RWPE2 (cell line): ENCODE measurements at regions not wholly inside any gene's neighbourhood (a gene's known extent, or its start where the extent isn't known, plus 50 kb on each side); places are given as distances from the start of the nearest gene placed in this dataset.
"Not testable (repeated sequence)": the region's sequence is repeated elsewhere in the genome, so short reads cannot be mapped to it uniquely, and the experiment has no call there.

Experiments
- ATAC-seq: fragments of 200-7000 bp; cut with Tn5 transposase; 3 replicates; pipeline ENCODE4 v1.9.1; 2021; ENCODE audit warnings: low read depth
- DNase-seq: peaks from one replicate; pipeline ENCODE4 v3.0.0-alpha.2; 2020; ENCODE audit warnings: low spot score
- H3K27ac ChIP-seq: fragments of 450-650 bp; 2 replicates; pipeline ENCODE4 v1.5.1; 2017; ENCODE audit warnings: mild to moderate bottlenecking; ENCODE audit not compliant: poor library complexity, severe bottlenecking
- H3K27me3 ChIP-seq: fragments of 250-450 bp; sonication (Bioruptor Pico); 2 replicates; pipeline ENCODE4 v1.5.1; 2021; ENCODE audit warnings: mild to moderate bottlenecking, moderate library complexity; ENCODE audit not compliant: insufficient read depth, poor library complexity, severe bottlenecking
- H3K36me3 ChIP-seq: fragments of 250-450 bp; sonication (Bioruptor Pico); 2 replicates; pipeline ENCODE4 v1.5.1; 2020; ENCODE audit warnings: low read depth, mild to moderate bottlenecking, moderate library complexity
- H3K4me1 ChIP-seq: fragments of 250-450 bp; sonication (Bioruptor Pico); 2 replicates; pipeline ENCODE4 v1.5.1; 2021; ENCODE audit warnings: mild to moderate bottlenecking, moderate library complexity; ENCODE audit not compliant: insufficient read depth, poor library complexity, severe bottlenecking
- H3K4me3 ChIP-seq: fragments of 250-450 bp; sonication (Bioruptor Pico); 2 replicates; pipeline ENCODE4 v1.5.1; 2021; ENCODE audit warnings: mild to moderate bottlenecking, moderate library complexity; ENCODE audit not compliant: severe bottlenecking
- H3K9me3 ChIP-seq: fragments of 250-450 bp; sonication (Bioruptor Pico); 2 replicates; pipeline ENCODE4 v1.5.1; 2021; ENCODE audit warnings: mild to moderate bottlenecking, moderate library complexity; ENCODE audit not compliant: severe bottlenecking

- not testable (repeated sequence) for H3K27me3 ChIP-seq, DNase-seq, H3K4me3 ChIP-seq, ATAC-seq, H3K36me3 ChIP-seq, H3K9me3 ChIP-seq, H3K4me1 ChIP-seq, H3K27ac ChIP-seq
These were observed 351.8 kb downstream of the CDY1 start for GRCh38 chrY:25973746-25974145.

- not testable (repeated sequence) for H3K9me3 ChIP-seq
- peak; percentile 73; the same call in 2 of the 3 replicates for ATAC-seq
These were observed 365.8 kb downstream of the CDY1 start for GRCh38 chrY:25987720-25988119.

GRCh38 chrY:25999848-26000247 lies 377.9 kb downstream of the CDY1 start:
- not testable (repeated sequence) for H3K27ac ChIP-seq, DNase-seq, H3K4me1 ChIP-seq, H3K27me3 ChIP-seq, ATAC-seq, H3K36me3 ChIP-seq, H3K4me3 ChIP-seq, H3K9me3 ChIP-seq

More at GRCh38 chrY:25987720-25988119, 365.8 kb downstream of the CDY1 start:
- H3K4me3 ChIP-seq, DNase-seq, H3K27ac ChIP-seq, H3K27me3 ChIP-seq, H3K4me1 ChIP-seq, H3K36me3 ChIP-seq: not testable (repeated sequence)

- H3K27ac ChIP-seq, H3K9me3 ChIP-seq, ATAC-seq, DNase-seq, H3K4me3 ChIP-seq, H3K27me3 ChIP-seq, H3K4me1 ChIP-seq, H3K36me3 ChIP-seq: not testable (repeated sequence)
These were observed 425.4 kb downstream of the CDY1 start for GRCh38 chrY:26047365-26047764.

GRCh38 chrY:26057949-26058348 lies 436.0 kb downstream of the CDY1 start:
- not testable (repeated sequence) for H3K27me3 ChIP-seq, H3K4me3 ChIP-seq, H3K4me1 ChIP-seq, H3K27ac ChIP-seq, DNase-seq, H3K9me3 ChIP-seq, ATAC-seq, H3K36me3 ChIP-seq

GRCh38 chrY:26059229-26059628 lies 437.3 kb downstream of the CDY1 start:
- not testable (repeated sequence) for H3K4me1 ChIP-seq, DNase-seq, H3K9me3 ChIP-seq, H3K36me3 ChIP-seq, H3K4me3 ChIP-seq, H3K27ac ChIP-seq, H3K27me3 ChIP-seq
- ATAC-seq, result peak; percentile 70; the same call in 1 of the 3 replicates

- H3K9me3 ChIP-seq, DNase-seq, H3K36me3 ChIP-seq, H3K4me3 ChIP-seq, H3K4me1 ChIP-seq, H3K27ac ChIP-seq, H3K27me3 ChIP-seq: not testable (repeated sequence)
- peak; percentile 100 for ATAC-seq
These were observed 451.2 kb downstream of the CDY1 start for GRCh38 chrY:26073167-26073566.

GRCh38 chrY:26079433-26079832 lies 457.5 kb downstream of the CDY1 start:
- not testable (repeated sequence) for H3K4me3 ChIP-seq, H3K36me3 ChIP-seq, H3K27ac ChIP-seq, DNase-seq, H3K9me3 ChIP-seq, H3K4me1 ChIP-seq, H3K27me3 ChIP-seq
- peak; percentile 99 for ATAC-seq

GRCh38 chrY:26081266-26081665 lies 459.3 kb downstream of the CDY1 start:
- not testable (repeated sequence) for ATAC-seq

GRCh38 chrY:26087153-26087552 lies 465.2 kb downstream of the CDY1 start:
- ATAC-seq, H3K4me3 ChIP-seq, DNase-seq, H3K36me3 ChIP-seq, H3K27ac ChIP-seq, H3K9me3 ChIP-seq, H3K4me1 ChIP-seq, H3K27me3 ChIP-seq: not testable (repeated sequence)

More at GRCh38 chrY:26081266-26081665, 459.3 kb downstream of the CDY1 start:
- H3K9me3 ChIP-seq, H3K36me3 ChIP-seq, H3K27me3 ChIP-seq, H3K27ac ChIP-seq, H3K4me3 ChIP-seq, DNase-seq, H3K4me1 ChIP-seq: not testable (repeated sequence)
